ENCODE measurements at regions not wholly inside any gene's neighbourhood (a gene's known extent, or its start where the extent isn't known, plus 50 kb on each side); places are given as distances from the start of the nearest gene placed in this dataset.

DNA sequence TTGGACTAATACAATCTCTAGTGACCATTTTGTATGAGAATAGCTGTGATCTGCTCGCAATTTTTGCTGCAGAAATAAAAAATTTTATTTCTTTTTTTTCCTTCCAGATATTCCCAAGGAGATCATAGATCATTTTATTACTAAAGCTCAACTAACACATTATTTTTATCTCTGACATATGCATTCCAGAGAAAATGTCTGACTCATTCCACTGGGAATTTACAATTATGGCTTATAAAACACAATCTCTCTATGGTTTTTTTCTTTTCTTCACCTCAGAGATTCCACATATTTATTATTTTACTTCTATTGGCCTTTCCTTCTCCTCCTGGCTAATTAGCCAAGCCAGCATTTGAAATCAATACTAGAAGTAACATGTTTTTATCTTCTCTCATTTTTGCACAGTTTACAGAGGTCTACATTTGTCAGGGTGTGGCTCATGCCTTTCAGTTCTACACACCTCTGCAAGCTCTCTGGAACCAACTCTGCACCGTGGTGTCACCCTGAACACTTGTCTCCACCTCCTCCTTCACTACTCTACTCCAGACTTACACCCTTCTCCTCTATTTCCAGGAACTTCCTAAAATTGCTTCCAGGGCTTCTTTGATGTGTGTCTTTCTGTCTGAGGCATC lies 59.8 kb upstream of the GPM6A start:
- no peak for DNase-seq

DNA sequence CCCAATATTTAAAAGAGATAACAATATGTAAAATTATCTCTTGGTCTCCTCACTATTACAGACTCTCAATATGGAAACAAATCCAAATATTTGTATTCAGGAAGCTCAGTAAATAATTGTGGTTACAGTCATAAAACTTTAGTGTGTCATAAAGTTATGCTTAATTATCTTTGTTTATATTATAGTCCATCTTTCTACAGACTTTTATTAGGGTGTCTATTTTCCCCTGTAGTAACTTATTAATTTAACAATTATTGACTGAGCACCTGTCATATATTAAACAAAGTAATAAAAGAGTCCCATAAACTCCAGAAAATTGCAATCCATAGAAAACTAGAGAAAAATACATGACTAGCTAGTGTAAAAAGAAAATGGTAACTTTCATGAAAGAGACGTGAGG lies 61.6 kb upstream of the GPM6A start:
- DNase-seq: no peak

GRCh38 chr4:175874306-175874705 lies 62.2 kb upstream of the GPM6A start:
- no peak for DNase-seq

- DNase-seq: no peak
These were observed 64.1 kb upstream of the GPM6A start for GRCh38 chr4:175875993-175876771.

DNA sequence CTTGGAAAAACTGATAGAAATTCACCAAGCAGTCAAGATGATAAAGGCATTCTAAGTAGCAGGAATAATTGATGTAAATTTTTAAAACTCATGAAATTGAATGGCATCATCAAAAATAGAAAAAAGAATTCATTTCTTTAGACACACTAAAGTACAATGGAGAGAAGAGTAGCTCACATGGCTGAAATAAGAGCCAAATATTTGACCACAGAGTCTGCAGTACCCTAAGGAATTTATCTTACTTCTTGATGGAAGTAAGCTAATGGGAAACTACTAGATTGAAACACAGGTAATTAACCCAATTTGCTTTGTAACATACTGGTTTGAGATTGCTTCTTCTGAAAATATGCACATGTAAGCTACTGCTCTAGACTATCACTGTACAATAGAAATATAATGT lies 70.8 kb upstream of the GPM6A start:
- DNase-seq: no peak

- no peak for DNase-seq
These were observed 72.0 kb upstream of the GPM6A start for GRCh38 chr4:175884048-175884447.

DNA sequence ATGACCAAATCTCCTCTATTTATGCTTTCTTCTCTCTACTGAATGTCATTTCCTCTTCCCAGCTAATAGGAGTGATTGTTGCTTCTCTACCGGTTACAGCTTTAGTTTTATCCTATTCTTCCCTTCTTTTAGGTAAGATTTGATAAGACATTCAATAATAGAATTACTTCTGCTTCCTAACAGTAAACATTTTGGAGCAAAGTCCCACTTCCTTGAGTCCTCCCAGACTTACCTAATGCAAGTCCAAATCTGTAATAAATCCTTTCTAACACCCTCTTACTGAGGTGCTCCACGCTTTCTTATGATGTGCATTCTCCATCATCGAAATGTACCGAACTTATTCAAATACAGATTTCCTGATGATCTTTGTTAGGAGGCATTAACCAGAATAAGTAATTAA lies 79.2 kb upstream of the GPM6A start:
- no peak for DNase-seq

DNA sequence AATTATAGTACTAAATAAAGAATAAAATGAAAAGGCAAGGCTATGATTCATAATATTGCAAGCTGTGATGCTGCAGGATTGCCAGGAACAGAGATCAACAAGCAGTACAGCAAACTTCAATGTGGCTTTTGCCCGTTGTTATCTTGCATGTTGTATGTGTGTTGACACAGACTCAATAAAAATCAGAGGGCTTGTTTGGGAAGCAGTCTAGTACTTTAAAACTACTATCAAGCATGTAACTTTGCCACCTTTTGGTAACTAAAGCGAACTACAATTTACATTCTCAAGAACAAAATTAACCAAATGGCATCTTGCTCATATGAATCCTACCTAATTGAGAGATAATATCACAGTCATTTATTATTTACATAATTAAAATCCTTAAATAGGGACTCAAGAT lies 79.8 kb upstream of the GPM6A start:
- no peak for DNase-seq

GRCh38 chr4:175905925-175906324 lies 93.9 kb upstream of the GPM6A start:
- no peak for DNase-seq

GRCh38 chr4:175906384-175906783 lies 94.3 kb upstream of the GPM6A start:
- no peak for DNase-seq

DNA sequence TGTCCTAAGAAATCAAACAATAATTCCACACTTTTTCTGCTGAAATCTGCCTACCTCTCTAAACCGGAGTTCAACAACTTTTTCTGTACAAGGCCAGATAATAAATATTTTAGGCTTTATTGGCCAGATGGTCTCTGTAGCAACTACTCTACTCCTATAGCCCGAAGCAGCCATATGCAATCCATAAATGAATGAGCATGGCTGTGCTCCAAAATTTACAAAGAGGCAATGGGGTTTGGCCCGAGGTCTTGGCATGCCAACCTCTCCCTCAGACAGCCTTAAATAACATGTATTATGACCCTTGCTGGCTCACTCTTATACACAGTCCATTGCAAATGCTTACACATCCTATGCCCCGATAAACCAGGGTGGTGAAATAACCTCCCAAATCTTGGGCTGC lies 98.6 kb upstream of the GPM6A start:
- no peak for DNase-seq

DNA sequence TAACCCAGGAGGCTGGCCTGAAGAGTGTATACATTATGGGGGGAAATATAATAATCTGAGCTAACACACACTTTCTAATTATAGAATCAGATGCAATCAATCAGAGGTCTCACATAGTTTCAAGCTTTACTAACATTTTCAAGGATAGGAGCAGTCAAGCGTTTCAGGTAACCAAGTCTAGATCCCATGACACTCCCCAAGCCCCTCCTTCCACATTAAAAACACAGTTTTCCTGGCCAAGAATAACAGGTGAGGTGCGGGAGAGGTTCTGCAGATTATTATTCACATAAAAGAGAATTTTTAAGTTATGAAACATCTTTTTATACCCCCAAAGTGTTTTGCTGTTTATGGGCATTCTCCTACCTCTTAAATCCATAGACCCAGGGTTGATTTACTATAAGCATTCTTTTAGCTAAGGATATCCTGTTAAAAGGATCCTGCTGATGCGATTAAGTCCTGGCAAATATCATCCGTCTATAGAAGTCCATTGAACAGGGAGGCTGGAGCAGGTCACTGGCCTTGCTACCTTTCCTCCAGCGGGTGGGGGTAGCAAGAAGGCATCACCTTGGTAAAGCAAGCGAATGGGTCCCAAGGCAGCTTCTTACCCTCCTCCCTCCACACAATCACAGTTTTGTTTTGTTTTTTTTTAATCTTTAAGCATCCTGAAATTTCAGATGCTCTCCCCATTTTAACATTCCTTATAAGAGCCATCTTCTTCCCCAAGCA lies 104.7 kb upstream of the GPM6A start:
- DNase-seq: no peak

DNA sequence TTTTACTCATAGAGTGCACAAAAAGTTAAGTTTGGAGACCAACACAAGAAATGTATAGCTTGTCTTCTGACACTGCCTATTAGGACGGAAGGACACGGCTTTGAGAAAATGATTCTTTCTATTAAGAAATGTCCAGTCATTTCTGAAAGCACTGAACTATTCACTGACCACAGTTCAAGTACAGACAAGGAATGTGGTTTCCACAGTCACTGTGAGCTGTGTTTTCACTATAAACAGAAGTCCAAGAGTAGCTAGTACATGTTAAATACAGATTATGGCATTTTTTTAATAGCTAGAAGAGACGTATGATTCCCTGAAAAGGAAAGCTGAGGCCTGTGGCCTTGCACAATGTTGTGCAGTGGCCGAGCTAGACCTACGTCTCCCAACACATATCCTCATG lies 115.1 kb upstream of the GPM6A start:
- DNase-seq: no peak

- no peak for DNase-seq
These were observed 117.4 kb upstream of the GPM6A start for GRCh38 chr4:175929441-175929840.

- no peak for DNase-seq
These were observed 117.9 kb upstream of the GPM6A start for GRCh38 chr4:175929932-175930331.

GRCh38 chr4:175930471-175930870 lies 118.4 kb upstream of the GPM6A start:
- no peak for DNase-seq

GRCh38 chr4:175932116-175932515 lies 120.1 kb upstream of the GPM6A start:
- no peak for DNase-seq

DNA sequence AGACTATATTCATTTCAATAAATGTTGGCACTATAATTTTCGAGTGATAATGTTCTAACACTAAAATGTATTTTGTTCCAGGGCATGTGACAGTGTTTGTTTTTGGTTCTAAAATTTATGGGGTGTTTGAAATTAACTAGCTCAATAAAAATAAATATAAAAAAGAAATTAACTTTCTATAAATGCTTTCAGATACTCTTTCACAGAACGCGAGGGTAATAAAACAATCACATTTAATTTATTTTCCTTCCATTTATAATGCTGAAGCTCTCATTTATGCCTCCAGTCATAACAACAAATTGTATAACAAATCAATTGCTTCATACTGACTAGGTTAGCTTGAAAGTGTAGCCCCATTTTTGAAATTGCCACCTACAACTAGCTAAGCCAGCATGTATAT lies 122.4 kb upstream of the GPM6A start:
- no peak for DNase-seq

- DNase-seq: no peak
These were observed 123.1 kb upstream of the GPM6A start for GRCh38 chr4:175935016-175935661.

DNA sequence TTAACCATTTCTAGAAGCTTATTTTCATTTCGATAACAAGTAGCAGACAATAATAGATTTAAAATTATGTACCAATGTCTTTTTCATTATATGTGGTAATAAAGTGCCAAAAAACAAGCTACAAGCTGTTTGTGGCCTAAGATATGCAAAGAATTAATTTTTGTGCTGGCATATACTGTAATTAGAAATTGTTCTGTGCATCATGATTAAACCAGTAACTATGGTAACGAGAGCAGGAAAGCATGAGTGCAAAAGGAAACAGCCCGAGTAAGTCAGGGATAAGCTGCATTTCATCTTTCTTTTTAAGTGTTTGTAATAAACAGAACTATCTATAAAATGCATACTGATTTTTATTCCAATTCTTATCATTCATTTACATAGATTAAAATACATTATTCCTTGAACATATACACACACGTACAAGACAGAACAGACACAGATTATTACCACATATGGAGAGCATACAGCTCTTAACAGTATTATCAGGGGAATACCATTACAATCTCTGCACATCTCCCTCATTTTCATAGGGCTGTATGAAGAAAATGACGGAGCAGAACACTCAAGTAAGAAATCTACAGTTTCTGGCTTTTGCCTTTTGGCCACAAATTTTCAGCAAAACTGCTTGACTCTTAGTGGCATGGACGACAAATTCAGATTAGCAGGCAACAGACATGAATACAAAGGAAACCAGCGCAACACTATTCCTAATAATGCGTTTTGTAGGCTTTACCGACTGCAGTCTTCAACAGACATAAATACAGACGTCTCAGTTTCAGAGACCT lies 121.3 kb upstream of the WDR17 start:
- no peak for DNase-seq

DNA sequence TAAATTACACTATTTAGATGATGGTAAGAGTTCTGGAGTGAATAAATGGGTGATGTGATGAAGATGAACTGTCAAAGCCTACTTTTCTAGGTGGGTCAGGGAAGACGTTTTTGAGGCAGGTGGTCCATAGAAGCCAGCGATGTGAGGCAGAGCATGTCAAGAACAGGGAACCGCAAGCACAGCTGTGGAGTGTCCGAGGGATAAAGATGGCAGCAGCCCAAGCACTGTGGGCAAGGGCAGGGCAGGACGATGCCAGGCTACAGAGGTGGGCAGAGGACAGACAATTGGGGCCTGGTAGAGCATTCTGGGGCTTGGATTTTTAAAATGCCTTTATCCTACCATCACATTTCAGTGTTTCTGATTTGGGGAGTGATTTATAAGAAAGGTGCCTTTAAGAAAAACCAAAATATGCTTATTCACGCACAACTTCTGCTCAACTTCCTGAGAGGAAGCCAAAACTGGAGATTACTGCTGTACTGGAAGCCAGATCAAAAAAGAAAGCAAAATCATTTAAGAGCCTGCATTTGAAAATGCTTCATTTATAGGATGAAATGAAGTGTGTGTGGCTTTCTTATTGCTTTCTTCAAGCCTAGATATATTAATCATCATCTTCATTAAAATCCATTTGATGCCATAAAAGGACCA lies 119.0 kb upstream of the WDR17 start:
- DNase-seq: no peak

DNA sequence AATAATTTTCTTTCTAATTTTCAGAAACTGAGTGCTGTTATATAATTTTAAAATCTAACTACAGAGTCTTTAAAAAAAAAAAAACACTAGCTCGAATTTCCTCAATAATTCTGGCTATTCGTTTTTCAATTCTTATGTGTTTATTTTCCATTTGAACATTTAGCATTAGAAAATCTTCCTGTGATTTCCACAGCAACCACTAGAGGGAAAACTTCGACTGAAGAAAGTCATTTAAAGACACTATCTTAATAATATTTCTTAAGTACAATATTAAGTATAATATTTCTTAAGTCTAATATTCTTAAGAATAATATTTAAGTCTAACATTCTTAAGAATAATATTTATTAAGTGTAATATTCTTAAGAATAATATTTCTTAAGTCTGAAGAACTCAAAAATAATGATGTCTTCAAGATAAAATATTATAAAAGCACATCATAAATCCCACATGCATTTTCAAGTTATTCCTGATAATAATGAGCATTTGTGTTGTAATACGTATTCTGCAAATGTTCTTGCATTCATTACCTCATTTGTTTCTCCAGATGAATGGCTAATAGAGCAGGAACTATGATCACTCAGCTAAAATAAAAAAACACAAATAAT lies 118.4 kb upstream of the WDR17 start:
- DNase-seq: no peak
